HepG2 (cell line): ENCODE measurements at regions not wholly inside any gene's neighbourhood (a gene's known extent, or its start where the extent isn't known, plus 50 kb on each side); places are given as distances from the start of the nearest gene placed in this dataset.

Source experiments
- PCBP2 ChIP-seq: fragments of 200-400 bp; formaldehyde crosslinking; optimal IDR thresholded peaks from 2 replicates; pipeline ENCODE3; 2018; ENCODE audit warnings: low read length, low read depth; ENCODE audit not compliant: poor library complexity, severe bottlenecking
- POLR2A ChIP-seq, 2 experiments: IDR thresholded peaks; 2 replicates each; pipeline ENCODE4 v1.6.1; 2011; ENCODE audit warnings: low read depth in 2 of 2, low read length in 2 of 2, mild to moderate bottlenecking in 1 of 2, moderate library complexity in 1 of 2; ENCODE audit not compliant: insufficient read depth in 1 of 2

DNA sequence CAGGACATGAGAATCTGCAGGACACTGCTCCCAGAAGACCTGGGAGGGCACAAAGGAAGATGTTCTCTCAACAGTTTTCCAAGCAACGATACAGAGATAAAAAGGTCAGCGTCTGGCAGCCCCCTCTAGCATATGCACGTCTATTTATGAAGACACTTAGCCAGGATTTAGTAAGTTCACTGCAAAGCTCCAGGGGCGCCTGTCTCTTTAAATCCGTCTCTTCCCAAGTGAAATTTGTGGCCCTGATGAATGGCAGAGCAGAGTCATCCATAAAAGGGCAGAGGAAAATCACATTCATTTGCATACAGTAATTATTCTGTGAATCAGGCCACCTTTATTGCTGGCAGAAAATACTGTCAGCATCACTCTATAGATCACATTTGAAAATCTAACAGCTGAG, 390.9 kb upstream of the SMIM21 start:
- TF ChIP-seq POLR2A (IDR thresholded peaks at IDR 0.05; ENCODE audit: insufficient read depth in 1 of 2, low read depth in 2 of 2, low read length in 2 of 2): no peak
- TF ChIP-seq PCBP2: no peak
